Right lobe of liver (tissue), 4 donors: ENCODE measurements at regions not wholly inside any gene's neighbourhood (a gene's known extent, or its start where the extent isn't known, plus 50 kb on each side); places are given as distances from the start of the nearest gene placed in this dataset.

Experiments
- POLR2A ChIP-seq: fragments of 450-650 bp; IDR thresholded peaks from one replicate; pipeline ENCODE4 v1.6.1; 2017; ENCODE audit warnings: antibody characterized with exemption, mild to moderate bottlenecking
- TF ChIP-seq, protein P1 (sequence below), 4 donors: fragments of 200-600 bp in 3 of 4; fragments of 450-650 bp in 1 of 4; IDR thresholded peaks; one replicate each; pipeline versions ENCODE4 v1.5.1 to v1.8.0; 2016 to 2022; ENCODE audit warnings: antibody characterized with exemption in 4 of 4, mild to moderate bottlenecking in 2 of 4
- donor health status: DM: no; HTN: no; CAD: no.
- donor health status: DM: no; HTN: no; CAD: no.
- donor health status: DM: no; HTN: yes; CAD: no.

DNA sequence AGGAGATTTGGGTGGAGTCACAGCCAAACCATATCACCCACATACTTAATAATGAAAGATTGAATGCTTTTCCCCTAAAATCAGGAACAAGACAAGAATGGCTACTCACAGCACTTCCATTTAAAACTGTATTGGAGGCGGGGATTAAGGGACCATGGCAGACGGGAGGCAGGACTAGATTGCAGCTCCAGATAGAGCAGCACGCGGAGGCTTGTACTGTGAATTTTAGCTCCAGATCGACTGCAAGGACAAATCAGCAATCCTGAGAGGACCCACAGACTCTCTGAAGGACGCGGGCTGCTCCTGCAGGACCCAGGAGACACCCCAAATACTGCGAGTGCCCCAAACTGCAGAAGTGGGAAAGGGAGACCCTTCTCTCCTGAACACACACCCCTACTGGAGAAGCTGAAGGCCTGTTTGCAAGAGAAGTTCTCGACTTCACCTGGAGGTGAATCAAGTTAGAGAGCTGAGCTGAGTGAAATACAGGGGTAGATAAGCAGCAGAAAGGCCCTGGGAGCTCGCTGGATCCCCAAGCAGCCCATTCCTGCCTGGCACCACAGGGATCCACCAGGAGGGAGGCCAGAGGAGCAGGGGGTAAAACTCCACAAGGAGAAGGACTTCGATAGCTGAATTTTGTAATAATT, 207.4 kb upstream of the INTU start:
- TF ChIP-seq, protein P1, sequence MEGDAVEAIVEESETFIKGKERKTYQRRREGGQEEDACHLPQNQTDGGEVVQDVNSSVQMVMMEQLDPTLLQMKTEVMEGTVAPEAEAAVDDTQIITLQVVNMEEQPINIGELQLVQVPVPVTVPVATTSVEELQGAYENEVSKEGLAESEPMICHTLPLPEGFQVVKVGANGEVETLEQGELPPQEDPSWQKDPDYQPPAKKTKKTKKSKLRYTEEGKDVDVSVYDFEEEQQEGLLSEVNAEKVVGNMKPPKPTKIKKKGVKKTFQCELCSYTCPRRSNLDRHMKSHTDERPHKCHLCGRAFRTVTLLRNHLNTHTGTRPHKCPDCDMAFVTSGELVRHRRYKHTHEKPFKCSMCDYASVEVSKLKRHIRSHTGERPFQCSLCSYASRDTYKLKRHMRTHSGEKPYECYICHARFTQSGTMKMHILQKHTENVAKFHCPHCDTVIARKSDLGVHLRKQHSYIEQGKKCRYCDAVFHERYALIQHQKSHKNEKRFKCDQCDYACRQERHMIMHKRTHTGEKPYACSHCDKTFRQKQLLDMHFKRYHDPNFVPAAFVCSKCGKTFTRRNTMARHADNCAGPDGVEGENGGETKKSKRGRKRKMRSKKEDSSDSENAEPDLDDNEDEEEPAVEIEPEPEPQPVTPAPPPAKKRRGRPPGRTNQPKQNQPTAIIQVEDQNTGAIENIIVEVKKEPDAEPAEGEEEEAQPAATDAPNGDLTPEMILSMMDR (IDR thresholded peaks at IDR 0.05): no peak
- TF ChIP-seq POLR2A: no peak
